Activated CD4-positive, alpha-beta T cell treated with anti-CD3 and anti-CD28 coated beads, Interleukin-2, amount 50 U/mL, for 1 hour (primary cell): ENCODE measurements at regions not wholly inside any gene's neighbourhood (a gene's known extent, or its start where the extent isn't known, plus 50 kb on each side); places are given as distances from the start of the nearest gene placed in this dataset.

Source experiments
- DNase-seq: peaks from one replicate; pipeline ENCODE4 v3.0.0-alpha.2; 2020

GRCh38 chr11:104325093-104325492 is 161.1 kb upstream of the PDGFD start:
- DNase-seq: no peak

- DNase-seq: no peak
Measured at GRCh38 chr11:104324276-104324675, 160.3 kb upstream of the PDGFD start.

- no peak for DNase-seq
Measured at GRCh38 chr11:104323841-104324240, 159.9 kb upstream of the PDGFD start.

GRCh38 chr11:104322696-104323095 is 158.7 kb upstream of the PDGFD start:
- no peak for DNase-seq

GRCh38 chr11:104320956-104321355 is 157.0 kb upstream of the PDGFD start:
- no peak for DNase-seq

- no peak for DNase-seq
Measured at GRCh38 chr11:104320097-104320496, 156.2 kb upstream of the PDGFD start.

- no peak for DNase-seq
Measured at GRCh38 chr11:104319396-104319795, 155.4 kb upstream of the PDGFD start.

- no peak for DNase-seq
Measured at GRCh38 chr11:104306862-104307474, 143.0 kb upstream of the PDGFD start.

GRCh38 chr11:104301776-104302175 is 137.8 kb upstream of the PDGFD start:
- no peak for DNase-seq

- DNase-seq: no peak
Measured at GRCh38 chr11:104291646-104292045, 127.7 kb upstream of the PDGFD start.

- DNase-seq: no peak
Measured at GRCh38 chr11:104286129-104286528, 122.2 kb upstream of the PDGFD start.

- DNase-seq: no peak
Measured at GRCh38 chr11:104279587-104279986, 115.6 kb upstream of the PDGFD start.

- no peak for DNase-seq
Measured at GRCh38 chr11:104275992-104276391, 112.0 kb upstream of the PDGFD start.

- DNase-seq: no peak
Measured at GRCh38 chr11:104260456-104260855, 96.5 kb upstream of the PDGFD start.

GRCh38 chr11:104259121-104259610 is 95.2 kb upstream of the PDGFD start:
- DNase-seq: no peak

- DNase-seq: no peak
Measured at GRCh38 chr11:104256525-104256924, 92.6 kb upstream of the PDGFD start.

- DNase-seq: no peak
Measured at GRCh38 chr11:104254347-104254746, 90.4 kb upstream of the PDGFD start.

GRCh38 chr11:104246590-104246989 is 82.6 kb upstream of the PDGFD start:
- DNase-seq: no peak

GRCh38 chr11:104238916-104239315 is 75.0 kb upstream of the PDGFD start:
- DNase-seq: no peak

GRCh38 chr11:104225047-104225446 is 61.1 kb upstream of the PDGFD start:
- no peak for DNase-seq

GRCh38 chr11:104222464-104222863 is 58.5 kb upstream of the PDGFD start:
- DNase-seq: no peak

- DNase-seq: no peak
Measured at GRCh38 chr11:104221455-104221854, 57.5 kb upstream of the PDGFD start.

GRCh38 chr11:104219096-104219495 is 55.1 kb upstream of the PDGFD start:
- no peak for DNase-seq

- no peak for DNase-seq
Measured at GRCh38 chr11:104214517-104214916, 50.6 kb upstream of the PDGFD start.
